IMR-90 (cell line): ENCODE measurements at regions not wholly inside any gene's neighbourhood (a gene's known extent, or its start where the extent isn't known, plus 50 kb on each side); places are given as distances from the start of the nearest gene placed in this dataset.

Source experiments
- ATAC-seq: fragments of 200-7000 bp; cut with Tn5 transposase; 2 replicates; pipeline ENCODE4 v1.9.1; 2020; ENCODE audit warnings: low read depth, mild to moderate bottlenecking, moderate library complexity
- BruUV-seq: library from RNA; stranded (reverse); fragments of 400-500 nt; replicated peaks from 2 replicates; lab custom pipeline; 2021; lab: Mats Ljungman, UMichigan
- CTCF ChIA-PET: fragments of 300-600 bp; formaldehyde crosslinking; extraction: SDS; loops from one replicate; lab custom pipeline; 2021; ENCODE audit warnings: antibody characterized with exemption; lab: Yijun Ruan, JAX
- POLR2A ChIA-PET: fragments of 300-600 bp; sonication (Branson Sonifier 250); formaldehyde crosslinking; loops from one replicate; lab custom pipeline; 2022; ENCODE audit warnings: antibody characterized with exemption; ENCODE audit not compliant: unreplicated experiment; lab: Charles Lee
- DNase-seq: peaks from one replicate; pipeline ENCODE4 v3.0.0; 2013
- H2AFZ ChIP-seq: replicated peaks from 2 replicates; pipeline ENCODE3; 2013; ENCODE audit warnings: low read length, mild to moderate bottlenecking; ENCODE audit not compliant: poor library complexity
- H2AK5ac ChIP-seq: 2 replicates; pipeline ENCODE4 v1.6.1; 2013; ENCODE audit warnings: low read depth, low read length, inconsistent platforms
- H2AK9ac ChIP-seq: replicated peaks from 2 replicates; pipeline ENCODE3; 2013; ENCODE audit warnings: mild to moderate bottlenecking, low read depth, low read length, moderate library complexity; ENCODE audit not compliant: poor library complexity
- H2BK120ac ChIP-seq: 2 replicates; pipeline ENCODE4 v1.6.1; 2013; ENCODE audit warnings: low read depth, low read length, inconsistent platforms
- H2BK15ac ChIP-seq: 3 replicates; pipeline ENCODE4 v1.6.1; 2013; ENCODE audit warnings: low read depth, low read length, inconsistent platforms
- H2BK20ac ChIP-seq: 2 replicates; pipeline ENCODE4 v1.6.1; 2013; ENCODE audit warnings: low read depth, mild to moderate bottlenecking, inconsistent platforms, low read length, moderate library complexity
- H2BK5ac ChIP-seq: 2 replicates; pipeline ENCODE4 v1.6.1; 2013; ENCODE audit warnings: mild to moderate bottlenecking, low read depth, low read length, inconsistent platforms; ENCODE audit not compliant: poor library complexity, severe bottlenecking
- H3K14ac ChIP-seq: replicated peaks from 2 replicates; pipeline ENCODE4 v1.6.1; 2013; ENCODE audit warnings: low read depth, low read length, inconsistent platforms
- H3K18ac ChIP-seq: 2 replicates; pipeline ENCODE4 v1.6.1; 2013; ENCODE audit warnings: low read depth, low read length, control low read depth
- H3K23ac ChIP-seq: 2 replicates; pipeline ENCODE4 v1.6.1; 2013; ENCODE audit warnings: low read depth, low read length, inconsistent platforms
- H3K27ac ChIP-seq: 2 replicates; pipeline ENCODE4 v1.5.1; 2013; ENCODE audit warnings: mild to moderate bottlenecking, control low read depth, low read length; ENCODE audit not compliant: insufficient read depth
- H3K27me3 ChIP-seq: 2 replicates; pipeline ENCODE4 v1.6.1; 2013; ENCODE audit warnings: low read length; ENCODE audit not compliant: control insufficient read depth, insufficient read depth
- H3K36me3 ChIP-seq: 2 replicates; pipeline ENCODE4 v1.6.1; 2013; ENCODE audit warnings: low read length, mixed read lengths; ENCODE audit not compliant: control insufficient read depth, insufficient read depth
- H3K4ac ChIP-seq: 2 replicates; pipeline ENCODE4 v1.6.1; 2013; ENCODE audit warnings: low read depth, low read length, inconsistent platforms
- H3K4me1 ChIP-seq: 2 replicates; pipeline ENCODE4 v1.6.1; 2013; ENCODE audit warnings: low read length, mixed read lengths; ENCODE audit not compliant: control insufficient read depth, insufficient read depth
- H3K4me2 ChIP-seq: 2 replicates; pipeline ENCODE4 v1.6.1; 2013; ENCODE audit warnings: low read depth, mild to moderate bottlenecking, control low read depth, low read length, moderate library complexity
- H3K4me3 ChIP-seq: 2 replicates; pipeline ENCODE4 v1.5.1; 2013; ENCODE audit warnings: low read depth, mild to moderate bottlenecking, control low read depth, low read length, moderate library complexity; ENCODE audit not compliant: insufficient read depth
- H3K56ac ChIP-seq: 2 replicates; pipeline ENCODE4 v1.6.1; 2013; ENCODE audit warnings: low read length, inconsistent platforms; ENCODE audit not compliant: insufficient read depth; ENCODE audit errors: extremely low read depth
- H3K79me1 ChIP-seq, 2 experiments: 2 replicates each; pipeline ENCODE4 v1.6.1; 2013; ENCODE audit warnings: low read length in 2 of 2, inconsistent platforms in 1 of 2, low read depth in 1 of 2
- H3K9ac ChIP-seq: 2 replicates; pipeline ENCODE4 v1.6.1; 2013; ENCODE audit warnings: low read depth, low read length, control low read depth
- H3K9me1 ChIP-seq: 2 replicates; pipeline ENCODE4 v1.6.1; 2013; ENCODE audit warnings: low read length, inconsistent platforms; ENCODE audit not compliant: insufficient read depth
- H3K9me3 ChIP-seq: 2 replicates; pipeline ENCODE4 v1.6.1; 2013; ENCODE audit warnings: low read length; ENCODE audit not compliant: control insufficient read depth, insufficient read depth
- H4K20me1 ChIP-seq: 2 replicates; pipeline ENCODE4 v1.6.1; 2013; ENCODE audit warnings: low read length, inconsistent platforms; ENCODE audit not compliant: insufficient read depth
- H4K5ac ChIP-seq: 2 replicates; pipeline ENCODE4 v1.6.1; 2013; ENCODE audit warnings: mild to moderate bottlenecking, low read depth, low read length, control low read depth
- H4K8ac ChIP-seq, 2 experiments: 2 replicates each; pipeline ENCODE4 v1.6.1; 2013; ENCODE audit warnings: low read depth in 2 of 2, low read length in 2 of 2, control low read depth in 1 of 2, inconsistent platforms in 1 of 2
- H4K91ac ChIP-seq: 2 replicates; pipeline ENCODE4 v1.6.1; 2013; ENCODE audit warnings: low read depth, low read length, inconsistent platforms; ENCODE audit not compliant: insufficient read depth
- BHLHE40 ChIP-seq: fragments of 150-350 bp; IDR thresholded peaks from 2 replicates; pipeline ENCODE4 v1.6.1; 2016; ENCODE audit warnings: mild to moderate bottlenecking, low read depth, low read length
- CEBPB ChIP-seq: IDR thresholded peaks from 2 replicates; pipeline ENCODE4 v1.6.1; 2012; ENCODE audit warnings: low read depth, low read length, improper control_type of control experiment
- CHD1 ChIP-seq: IDR thresholded peaks from 2 replicates; pipeline ENCODE4 v1.6.1; 2012; ENCODE audit warnings: low read depth, low read length, improper control_type of control experiment
- FOS ChIP-seq: fragments of 150-350 bp; IDR thresholded peaks from 2 replicates; pipeline ENCODE4 v1.6.1; 2016; ENCODE audit warnings: low read depth, low read length
- MAFK ChIP-seq: IDR thresholded peaks from 2 replicates; pipeline ENCODE4 v1.6.1; 2012; ENCODE audit warnings: low read depth, low read length, improper control_type of control experiment
- MAZ ChIP-seq: IDR thresholded peaks from 2 replicates; pipeline ENCODE4 v1.6.1; 2012; ENCODE audit warnings: low read depth, mild to moderate bottlenecking, low read length, improper control_type of control experiment, moderate library complexity, borderline replicate concordance
- MXI1 ChIP-seq: IDR thresholded peaks from 2 replicates; pipeline ENCODE4 v1.6.1; 2012; ENCODE audit warnings: low read depth, mild to moderate bottlenecking, low read length, moderate library complexity, borderline replicate concordance
- NFE2L2 ChIP-seq: fragments of 150-350 bp; IDR thresholded peaks from 2 replicates; pipeline ENCODE4 v1.6.1; 2016; ENCODE audit warnings: low read depth, mild to moderate bottlenecking, low read length
- RAD21 ChIP-seq: IDR thresholded peaks from 2 replicates; pipeline ENCODE4 v1.6.1; 2012; ENCODE audit warnings: low read length, improper control_type of control experiment
- RCOR1 ChIP-seq: IDR thresholded peaks from 2 replicates; pipeline ENCODE4 v1.6.1; 2012; ENCODE audit warnings: mild to moderate bottlenecking, low read length, improper control_type of control experiment; ENCODE audit not compliant: insufficient replicate concordance
- SMC3 ChIP-seq: fragments of 150-350 bp; IDR thresholded peaks from 2 replicates; pipeline ENCODE4 v1.6.1; 2016; ENCODE audit warnings: low read depth, mild to moderate bottlenecking, antibody characterized with exemption, low read length, moderate library complexity
- USF2 ChIP-seq: fragments of 150-350 bp; IDR thresholded peaks from 2 replicates; pipeline ENCODE4 v1.6.1; 2017; ENCODE audit warnings: mild to moderate bottlenecking, antibody characterized with exemption, low read length, low read depth
- WGBS, 2 experiments: methylation state at CpG; one replicate each; pipeline versions ENCODE4 v1.1.5 to v1.1.7; 2013; ENCODE audit warnings: missing lambda C conversion rate in 2 of 2; ENCODE audit not compliant: insufficient read length in 1 of 2; ENCODE audit errors: extremely low coverage in 2 of 2; 5-methylcytosine and 5-hydroxymethylcytosine counted together
- dilution Hi-C: fragments of 300-500 bp; cut with HindIII; formaldehyde crosslinking; loops from one replicate; pipeline ENCODE4 v1.14.3; 2018; ENCODE audit warnings: low sequenced_read_pairs; ENCODE audit not compliant: unreplicated experiment
- in situ Hi-C: fragments of 300-500 bp; cut with MboI; formaldehyde crosslinking; loops from 3 replicates; pipeline ENCODE4 v1.14.3; 2019; ENCODE audit warnings: low sequenced_read_pairs, inconsistent platforms, mixed read lengths
- intact Hi-C: fragments of 100-400 bp; cut with micrococcal nuclease; formaldehyde crosslinking; loops from 2 replicates; pipeline ENCODE4 v1.10.0; 2022
- TF ChIP-seq, protein P1 (sequence below): fragments of 150-350 bp; IDR thresholded peaks from 2 replicates; pipeline ENCODE4 v1.6.1; 2016; ENCODE audit warnings: low read depth, mild to moderate bottlenecking, low read length, moderate library complexity, borderline replicate concordance

DNA sequence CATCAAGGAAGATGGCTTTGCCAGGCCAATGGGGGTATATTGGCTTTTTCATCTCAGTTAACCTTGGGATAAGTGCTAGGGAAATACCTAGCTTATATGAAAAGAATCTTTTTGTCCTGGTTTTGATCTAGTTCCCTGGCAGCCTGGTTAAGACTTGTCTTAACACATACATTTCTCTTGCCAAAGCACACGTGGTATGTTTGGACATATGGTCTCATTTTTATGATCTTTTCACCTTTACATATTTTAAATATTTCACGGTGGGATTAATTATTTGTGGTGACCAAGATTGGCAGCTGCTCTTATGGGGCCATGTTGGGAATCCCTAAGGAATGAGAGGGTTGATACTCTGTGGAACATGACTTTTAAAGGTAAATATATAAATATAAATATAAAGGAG lies 312.5 kb downstream of the NPR3 start:
- H3K27ac ChIP-seq: no peak overlapping the region
- H3K27me3 ChIP-seq: no peaks in the 10 kb centered on the region
- H3K9me3 ChIP-seq: no peaks in the 10 kb centered on the region
- H3K14ac ChIP-seq: no peak overlapping the region
- H3K36me3 ChIP-seq: no peaks in the 10 kb centered on the region
- no peak for ATAC-seq
- no peak overlapping the region for H2AFZ ChIP-seq
- no peak overlapping the region for H3K56ac ChIP-seq
- no peak overlapping the region for H4K5ac ChIP-seq
- H3K9ac ChIP-seq: no peak overlapping the region
- H3K4ac ChIP-seq: no peak overlapping the region
- no peak overlapping the region for H2BK120ac ChIP-seq
- H2AK5ac ChIP-seq: no peak overlapping the region
- H4K91ac ChIP-seq: no peak overlapping the region
- no peak overlapping the region for H3K18ac ChIP-seq
- H3K4me3 ChIP-seq: no peak overlapping the region
- H3K23ac ChIP-seq: no peak overlapping the region
- no peaks in the 10 kb centered on the region for H4K20me1 ChIP-seq
- no peak for TF ChIP-seq MAZ
- TF ChIP-seq RAD21: no peak
- no peak for TF ChIP-seq RCOR1
- TF ChIP-seq CHD1: no peak
- TF ChIP-seq, protein P1, sequence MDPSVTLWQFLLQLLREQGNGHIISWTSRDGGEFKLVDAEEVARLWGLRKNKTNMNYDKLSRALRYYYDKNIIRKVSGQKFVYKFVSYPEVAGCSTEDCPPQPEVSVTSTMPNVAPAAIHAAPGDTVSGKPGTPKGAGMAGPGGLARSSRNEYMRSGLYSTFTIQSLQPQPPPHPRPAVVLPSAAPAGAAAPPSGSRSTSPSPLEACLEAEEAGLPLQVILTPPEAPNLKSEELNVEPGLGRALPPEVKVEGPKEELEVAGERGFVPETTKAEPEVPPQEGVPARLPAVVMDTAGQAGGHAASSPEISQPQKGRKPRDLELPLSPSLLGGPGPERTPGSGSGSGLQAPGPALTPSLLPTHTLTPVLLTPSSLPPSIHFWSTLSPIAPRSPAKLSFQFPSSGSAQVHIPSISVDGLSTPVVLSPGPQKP: no peak
- TF ChIP-seq USF2: no peak
- no peak for TF ChIP-seq CEBPB
- TF ChIP-seq NFE2L2: no peak
- no peak for TF ChIP-seq MXI1
- no peak for TF ChIP-seq FOS
- no peak for TF ChIP-seq MAFK
- TF ChIP-seq BHLHE40: no peak
- no peak for TF ChIP-seq SMC3
- intact Hi-C loops: no loop called here
- no peaks in the 10 kb centered on the region for H3K4me1 ChIP-seq
- ChIA-PET CTCF (no interaction called here), POLR2A (no interaction called here)
- no peak overlapping the region for H4K8ac ChIP-seq
- H3K4me2 ChIP-seq: no peak overlapping the region
- in situ Hi-C loops: no loop called here
- DNase-seq: no peak
- no peak overlapping the region for H2BK15ac ChIP-seq
- dilution Hi-C loops: no loop called here
- no peaks in the 10 kb centered on the region for H3K9me1 ChIP-seq
- H2BK5ac ChIP-seq: no peak overlapping the region
- no TSS peak for BruUV-seq
- H3K79me1 ChIP-seq: no peaks in the 10 kb centered on the region
- no peak overlapping the region for H2AK9ac ChIP-seq
- WGBS, 2 experiments: no CpG with 5 or more reads among the region's 2 CpGs
- H2BK20ac ChIP-seq: no peak overlapping the region
